ENCODE measurements at regions not wholly inside any gene's neighbourhood (a gene's known extent, or its start where the extent isn't known, plus 50 kb on each side); places are given as distances from the start of the nearest gene placed in this dataset.

- Histone ChIP-seq H3K27me3 (no peaks in the 10 kb centered on the region), H3K4me1 (peaks cover 6% of the 10 kb centered on the region), H3K9me3 (no peaks in the 10 kb centered on the region), H3K36me3 (ENCODE audit: low read depth, missing control alignments) (no peaks in the 10 kb centered on the region), H3K4me3 (no peak overlapping the region), H3K27ac (no peak overlapping the region)
- WGBS, 2 donors = 89 to 90% methylated on average over 12 of the region's 12 CpGs
- no peak for DNase-seq
- intact Hi-C loops (cut with DNase I; ENCODE audit: low total_unique reads) = no loop called here
- TF ChIP-seq CTCF (IDR thresholded peaks at IDR 0.05) (no peak), POLR2A (IDR thresholded peaks at IDR 0.05) (no peak)
Observed at GRCh38 chr10:71060476-71061426, 151.6 kb upstream of the UNC5B start.

GRCh38 chr10:71061472-71061871 is 150.9 kb upstream of the UNC5B start:
- H3K27ac ChIP-seq = no peak overlapping the region
- H3K36me3 ChIP-seq (ENCODE audit: low read depth, missing control alignments) = no peaks in the 10 kb centered on the region
- no peaks in the 10 kb centered on the region for H3K27me3 ChIP-seq
- WGBS, 2 donors = 78 to 86% methylated on average over 4 to 8 of the region's 8 CpGs
- TF ChIP-seq POLR2A (IDR thresholded peaks at IDR 0.05) = no peak
- TF ChIP-seq CTCF (IDR thresholded peaks at IDR 0.05) = no peak
- DNase-seq = no peak
- no peak overlapping the region for H3K4me3 ChIP-seq
- peaks cover 6% of the 10 kb centered on the region for H3K4me1 ChIP-seq
- no peaks in the 10 kb centered on the region for H3K9me3 ChIP-seq
- intact Hi-C loops (cut with DNase I; ENCODE audit: low total_unique reads) = no loop called here

- 90 to 95% methylated on average over 3 to 5 of the region's 5 CpGs for WGBS, 2 donors
- no peaks in the 10 kb centered on the region for H3K36me3 ChIP-seq (ENCODE audit: low read depth, missing control alignments)
- intact Hi-C loops (cut with DNase I; ENCODE audit: low total_unique reads) = no loop called here
Observed at GRCh38 chr10:71062156-71062555, 150.2 kb upstream of the UNC5B start.

GRCh38 chr10:71063401-71063800 is 149.0 kb upstream of the UNC5B start:
- H3K36me3 ChIP-seq (ENCODE audit: low read depth, missing control alignments) = no peaks in the 10 kb centered on the region
- TF ChIP-seq CTCF (IDR thresholded peaks at IDR 0.05) (no peak), POLR2A (IDR thresholded peaks at IDR 0.05) (no peak)
- DNase-seq = no peak
- no peak overlapping the region for H3K4me3 ChIP-seq
- 81 to 90% methylated on average over 6 to 7 of the region's 7 CpGs for whole genome bisulfite sequencing, 2 donors
- intact Hi-C loops (cut with DNase I; ENCODE audit: low total_unique reads) = no loop called here
- H3K4me1 ChIP-seq = peaks cover 6% of the 10 kb centered on the region
- H3K27me3 ChIP-seq = no peaks in the 10 kb centered on the region
- no peak overlapping the region for H3K27ac ChIP-seq
- H3K9me3 ChIP-seq = no peaks in the 10 kb centered on the region

More at GRCh38 chr10:71062156-71062555, 150.2 kb upstream of the UNC5B start:
- H3K27ac ChIP-seq = no peak overlapping the region
- H3K4me1 ChIP-seq = peaks cover 6% of the 10 kb centered on the region
- no peak for DNase-seq
- TF ChIP-seq CTCF (IDR thresholded peaks at IDR 0.05) = no peak
- TF ChIP-seq POLR2A (IDR thresholded peaks at IDR 0.05) = no peak
- H3K4me3 ChIP-seq = no peak overlapping the region
- no peaks in the 10 kb centered on the region for H3K9me3 ChIP-seq
- H3K27me3 ChIP-seq = no peaks in the 10 kb centered on the region

Data from testis (tissue), 2 donors.